ENCODE measurements at regions not wholly inside any gene's neighbourhood (a gene's known extent, or its start where the extent isn't known, plus 50 kb on each side); places are given as distances from the start of the nearest gene placed in this dataset.
"Not testable (repeated sequence)": the region's sequence is repeated elsewhere in the genome, so short reads cannot be mapped to it uniquely, and the experiment has no call there.

- H3K27ac ChIP-seq (ENCODE audit: low read depth in 2 of 2, low read length in 2 of 2); H3K4me3 ChIP-seq (ENCODE audit: low read length in 2 of 2); H3K36me3 ChIP-seq (ENCODE audit: control insufficient read depth in 2 of 2, insufficient read depth in 2 of 2, low read length in 2 of 2); H3K27me3 ChIP-seq (ENCODE audit: control insufficient read depth in 2 of 2, insufficient read depth in 2 of 2, low read length in 2 of 2); H3K9ac ChIP-seq (ENCODE audit: low read depth in 1 of 2, low read length in 2 of 2); H3K4me1 ChIP-seq (ENCODE audit: control insufficient read depth in 2 of 2, insufficient read depth in 2 of 2, low read length in 2 of 2); H3K9me3 ChIP-seq (ENCODE audit: control insufficient read depth in 2 of 2, low read length in 2 of 2): not testable (repeated sequence)
Measured at GRCh38 chr9:41658706-41659105, 469.6 kb upstream of the ZNG1F start.

DNA sequence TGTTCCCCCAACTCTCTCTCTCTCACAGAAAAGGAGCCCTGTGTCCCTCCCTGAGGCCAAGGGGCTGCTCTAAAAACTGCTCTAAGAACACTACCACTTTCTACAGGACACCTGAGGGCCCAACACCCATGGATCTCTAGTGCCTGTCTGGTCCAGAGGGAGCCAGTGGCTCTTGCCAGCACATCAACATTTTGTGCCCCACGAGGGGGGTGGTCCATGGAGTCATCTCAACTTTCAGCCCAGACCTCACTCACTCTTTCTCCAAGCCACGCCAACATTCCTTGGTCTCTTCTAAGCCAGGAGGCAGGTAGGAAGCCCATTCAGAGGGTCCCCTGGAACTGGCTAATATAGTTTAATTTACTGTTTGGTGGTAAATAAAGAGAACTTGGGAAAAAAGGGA, 469.0 kb upstream of the ZNG1F start:
- H3K4me3 ChIP-seq (ENCODE audit: low read length in 2 of 2); H3K9me3 ChIP-seq (ENCODE audit: control insufficient read depth in 2 of 2, low read length in 2 of 2); H3K27me3 ChIP-seq (ENCODE audit: control insufficient read depth in 2 of 2, insufficient read depth in 2 of 2, low read length in 2 of 2); H3K36me3 ChIP-seq (ENCODE audit: control insufficient read depth in 2 of 2, insufficient read depth in 2 of 2, low read length in 2 of 2); H3K4me1 ChIP-seq (ENCODE audit: control insufficient read depth in 2 of 2, insufficient read depth in 2 of 2, low read length in 2 of 2); H3K27ac ChIP-seq (ENCODE audit: low read depth in 2 of 2, low read length in 2 of 2); H3K9ac ChIP-seq (ENCODE audit: low read depth in 1 of 2, low read length in 2 of 2): not testable (repeated sequence)

DNA sequence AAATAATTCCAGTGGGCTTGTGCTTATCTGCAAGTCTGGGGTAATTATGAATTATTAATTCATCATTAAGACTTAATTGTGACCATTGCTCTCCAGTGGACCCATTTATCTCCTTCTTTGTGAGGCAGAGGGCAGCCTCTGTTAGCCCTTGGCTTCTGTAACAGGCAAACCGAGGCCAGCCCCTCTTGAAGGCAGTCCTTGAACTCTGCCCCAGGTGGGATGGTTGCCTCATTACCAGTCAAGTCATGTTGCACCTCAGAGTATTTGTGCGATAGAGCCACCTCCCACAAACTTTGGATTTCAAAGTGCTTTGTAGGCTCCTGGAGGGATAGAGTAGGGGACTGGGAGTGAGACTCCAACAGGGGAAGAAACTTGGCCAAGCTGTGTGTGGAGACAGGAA, 468.0 kb upstream of the ZNG1F start:
- H3K4me3 ChIP-seq (ENCODE audit: low read length in 2 of 2); H3K36me3 ChIP-seq (ENCODE audit: control insufficient read depth in 2 of 2, insufficient read depth in 2 of 2, low read length in 2 of 2); H3K9ac ChIP-seq (ENCODE audit: low read depth in 1 of 2, low read length in 2 of 2); H3K27ac ChIP-seq (ENCODE audit: low read depth in 2 of 2, low read length in 2 of 2); H3K27me3 ChIP-seq (ENCODE audit: control insufficient read depth in 2 of 2, insufficient read depth in 2 of 2, low read length in 2 of 2); H3K4me1 ChIP-seq (ENCODE audit: control insufficient read depth in 2 of 2, insufficient read depth in 2 of 2, low read length in 2 of 2); H3K9me3 ChIP-seq (ENCODE audit: control insufficient read depth in 2 of 2, low read length in 2 of 2): not testable (repeated sequence)

GRCh38 chr9:41655071-41655554, 466.0 kb upstream of the ZNG1F start:
- H3K4me3 ChIP-seq (ENCODE audit: low read length in 2 of 2); H3K27me3 ChIP-seq (ENCODE audit: control insufficient read depth in 2 of 2, insufficient read depth in 2 of 2, low read length in 2 of 2); H3K9ac ChIP-seq (ENCODE audit: low read depth in 1 of 2, low read length in 2 of 2); H3K9me3 ChIP-seq (ENCODE audit: control insufficient read depth in 2 of 2, low read length in 2 of 2); H3K27ac ChIP-seq (ENCODE audit: low read depth in 2 of 2, low read length in 2 of 2); H3K4me1 ChIP-seq (ENCODE audit: control insufficient read depth in 2 of 2, insufficient read depth in 2 of 2, low read length in 2 of 2); H3K36me3 ChIP-seq (ENCODE audit: control insufficient read depth in 2 of 2, insufficient read depth in 2 of 2, low read length in 2 of 2): not testable (repeated sequence)

GRCh38 chr9:41654349-41654748, 465.2 kb upstream of the ZNG1F start:
- H3K4me1 ChIP-seq (ENCODE audit: control insufficient read depth in 2 of 2, insufficient read depth in 2 of 2, low read length in 2 of 2); H3K4me3 ChIP-seq (ENCODE audit: low read length in 2 of 2); H3K9ac ChIP-seq (ENCODE audit: low read depth in 1 of 2, low read length in 2 of 2); H3K36me3 ChIP-seq (ENCODE audit: control insufficient read depth in 2 of 2, insufficient read depth in 2 of 2, low read length in 2 of 2); H3K9me3 ChIP-seq (ENCODE audit: control insufficient read depth in 2 of 2, low read length in 2 of 2); H3K27me3 ChIP-seq (ENCODE audit: control insufficient read depth in 2 of 2, insufficient read depth in 2 of 2, low read length in 2 of 2); H3K27ac ChIP-seq (ENCODE audit: low read depth in 2 of 2, low read length in 2 of 2): not testable (repeated sequence)

DNA sequence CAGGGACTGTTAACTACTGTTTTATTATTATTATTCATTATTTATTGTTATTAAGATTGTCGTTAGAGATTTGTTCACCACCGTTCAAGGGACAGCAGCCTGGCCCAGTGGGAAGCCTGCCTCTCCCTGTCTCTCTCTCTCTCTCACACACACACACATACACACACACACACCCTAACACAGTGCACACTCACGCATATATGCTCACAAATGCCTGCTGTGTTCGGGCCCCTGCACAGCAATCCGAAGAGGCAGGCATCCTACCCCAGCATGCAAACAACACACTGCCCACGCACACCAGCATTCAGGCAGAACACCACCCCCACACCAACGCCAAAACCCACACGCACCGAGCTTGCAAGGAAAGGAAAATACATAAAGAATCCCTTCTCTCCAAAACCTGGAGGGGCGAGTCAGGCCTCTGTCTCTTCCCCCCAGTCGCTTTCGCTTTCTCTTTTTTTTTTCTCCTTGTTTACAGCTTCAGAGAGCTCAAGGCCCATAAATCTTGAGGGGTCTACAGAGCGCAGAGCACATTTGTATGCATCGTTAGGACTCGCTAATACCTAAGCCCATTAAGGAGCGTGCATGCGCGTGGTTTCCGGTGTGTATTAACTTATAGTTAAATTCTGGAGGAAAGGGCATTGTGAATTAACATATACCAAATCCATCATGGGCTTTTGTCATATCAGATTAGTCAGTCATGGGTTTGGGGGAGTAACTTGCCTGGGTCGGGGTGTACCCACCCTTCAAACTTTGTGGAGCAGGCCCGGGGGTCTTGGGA, 464.6 kb upstream of the ZNG1F start:
- not testable (repeated sequence) for H3K27me3 ChIP-seq (ENCODE audit: control insufficient read depth in 2 of 2, insufficient read depth in 2 of 2, low read length in 2 of 2); H3K27ac ChIP-seq (ENCODE audit: low read depth in 2 of 2, low read length in 2 of 2); H3K4me3 ChIP-seq (ENCODE audit: low read length in 2 of 2); H3K4me1 ChIP-seq (ENCODE audit: control insufficient read depth in 2 of 2, insufficient read depth in 2 of 2, low read length in 2 of 2); H3K9ac ChIP-seq (ENCODE audit: low read depth in 1 of 2, low read length in 2 of 2); H3K36me3 ChIP-seq (ENCODE audit: control insufficient read depth in 2 of 2, insufficient read depth in 2 of 2, low read length in 2 of 2); H3K9me3 ChIP-seq (ENCODE audit: control insufficient read depth in 2 of 2, low read length in 2 of 2)

- H3K36me3 ChIP-seq (ENCODE audit: control insufficient read depth in 2 of 2, insufficient read depth in 2 of 2, low read length in 2 of 2); H3K4me3 ChIP-seq (ENCODE audit: low read length in 2 of 2); H3K4me1 ChIP-seq (ENCODE audit: control insufficient read depth in 2 of 2, insufficient read depth in 2 of 2, low read length in 2 of 2); H3K9me3 ChIP-seq (ENCODE audit: control insufficient read depth in 2 of 2, low read length in 2 of 2); H3K27ac ChIP-seq (ENCODE audit: low read depth in 2 of 2, low read length in 2 of 2); H3K9ac ChIP-seq (ENCODE audit: low read depth in 1 of 2, low read length in 2 of 2); H3K27me3 ChIP-seq (ENCODE audit: control insufficient read depth in 2 of 2, insufficient read depth in 2 of 2, low read length in 2 of 2): not testable (repeated sequence)
Measured at GRCh38 chr9:41652800-41653199, 463.7 kb upstream of the ZNG1F start.

DNA sequence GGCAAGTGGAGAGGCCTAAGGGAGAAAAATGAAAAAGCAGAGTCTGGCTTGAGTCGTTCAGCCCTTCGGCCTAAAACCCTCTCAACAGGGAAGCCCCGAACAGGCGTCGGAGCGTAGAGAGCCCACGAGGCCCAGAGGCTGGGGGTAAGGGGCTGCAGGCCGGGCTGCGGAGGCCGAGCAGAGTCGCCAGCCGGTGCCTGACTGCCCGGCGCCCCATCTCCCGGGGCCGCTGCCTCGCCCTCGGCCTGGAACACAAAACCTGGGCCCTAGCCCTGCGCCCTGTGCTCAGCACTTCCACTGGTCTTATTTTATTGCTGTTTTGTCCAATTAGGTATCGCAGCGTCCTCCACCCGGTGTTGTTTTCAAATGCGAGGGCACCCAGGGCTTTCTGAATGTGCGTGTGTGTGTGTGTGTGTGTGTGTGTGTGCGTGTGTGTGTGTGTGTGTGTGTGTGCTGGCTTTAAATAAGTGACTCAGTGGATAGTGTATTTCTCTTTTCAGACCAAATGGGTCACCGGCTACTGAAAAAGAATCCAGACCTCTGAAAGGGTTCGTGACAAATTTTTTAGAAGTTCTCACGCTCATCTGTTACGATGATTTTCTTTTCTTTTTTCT, 463.1 kb upstream of the ZNG1F start:
- not testable (repeated sequence) for H3K9me3 ChIP-seq (ENCODE audit: control insufficient read depth in 2 of 2, low read length in 2 of 2); H3K4me1 ChIP-seq (ENCODE audit: control insufficient read depth in 2 of 2, insufficient read depth in 2 of 2, low read length in 2 of 2); H3K27ac ChIP-seq (ENCODE audit: low read depth in 2 of 2, low read length in 2 of 2); H3K27me3 ChIP-seq (ENCODE audit: control insufficient read depth in 2 of 2, insufficient read depth in 2 of 2, low read length in 2 of 2); H3K4me3 ChIP-seq (ENCODE audit: low read length in 2 of 2); H3K9ac ChIP-seq (ENCODE audit: low read depth in 1 of 2, low read length in 2 of 2); H3K36me3 ChIP-seq (ENCODE audit: control insufficient read depth in 2 of 2, insufficient read depth in 2 of 2, low read length in 2 of 2)

- not testable (repeated sequence) for H3K36me3 ChIP-seq (ENCODE audit: control insufficient read depth in 2 of 2, insufficient read depth in 2 of 2, low read length in 2 of 2); H3K9ac ChIP-seq (ENCODE audit: low read depth in 1 of 2, low read length in 2 of 2); H3K4me1 ChIP-seq (ENCODE audit: control insufficient read depth in 2 of 2, insufficient read depth in 2 of 2, low read length in 2 of 2); H3K9me3 ChIP-seq (ENCODE audit: control insufficient read depth in 2 of 2, low read length in 2 of 2); H3K27me3 ChIP-seq (ENCODE audit: control insufficient read depth in 2 of 2, insufficient read depth in 2 of 2, low read length in 2 of 2); H3K27ac ChIP-seq (ENCODE audit: low read depth in 2 of 2, low read length in 2 of 2); H3K4me3 ChIP-seq (ENCODE audit: low read length in 2 of 2)
Measured at GRCh38 chr9:41650086-41650485, 461.0 kb upstream of the ZNG1F start.

GRCh38 chr9:41648564-41648963, 459.4 kb upstream of the ZNG1F start:
- H3K27me3 ChIP-seq (ENCODE audit: control insufficient read depth in 2 of 2, insufficient read depth in 2 of 2, low read length in 2 of 2); H3K4me1 ChIP-seq (ENCODE audit: control insufficient read depth in 2 of 2, insufficient read depth in 2 of 2, low read length in 2 of 2); H3K9me3 ChIP-seq (ENCODE audit: control insufficient read depth in 2 of 2, low read length in 2 of 2); H3K9ac ChIP-seq (ENCODE audit: low read depth in 1 of 2, low read length in 2 of 2); H3K27ac ChIP-seq (ENCODE audit: low read depth in 2 of 2, low read length in 2 of 2); H3K4me3 ChIP-seq (ENCODE audit: low read length in 2 of 2); H3K36me3 ChIP-seq (ENCODE audit: control insufficient read depth in 2 of 2, insufficient read depth in 2 of 2, low read length in 2 of 2): not testable (repeated sequence)

Measured in mucosa of rectum (tissue), 2 donors.